ENCODE measurements at regions not wholly inside any gene's neighbourhood (a gene's known extent, or its start where the extent isn't known, plus 50 kb on each side); places are given as distances from the start of the nearest gene placed in this dataset.

- TF ChIP-seq CTCF (IDR thresholded peaks at IDR 0.05; ENCODE audit: insufficient read depth, low read length, poor library complexity, severe bottlenecking) (no peak), EZH2phosphoT487 (conservative IDR thresholded peaks at IDR 0.05; ENCODE audit: low read length) (no peak)
Observed at GRCh38 chr3:23696842-23697241, 108.9 kb upstream of the UBE2E1 start.
